Fibroblast of peridontal ligament (primary cell): ENCODE measurements at regions not wholly inside any gene's neighbourhood (a gene's known extent, or its start where the extent isn't known, plus 50 kb on each side); places are given as distances from the start of the nearest gene placed in this dataset.

Source experiments
- DNase-seq: peaks from one replicate; pipeline ENCODE4 v3.0.0-alpha.2; 2010; ENCODE audit errors: extremely low read depth

DNA sequence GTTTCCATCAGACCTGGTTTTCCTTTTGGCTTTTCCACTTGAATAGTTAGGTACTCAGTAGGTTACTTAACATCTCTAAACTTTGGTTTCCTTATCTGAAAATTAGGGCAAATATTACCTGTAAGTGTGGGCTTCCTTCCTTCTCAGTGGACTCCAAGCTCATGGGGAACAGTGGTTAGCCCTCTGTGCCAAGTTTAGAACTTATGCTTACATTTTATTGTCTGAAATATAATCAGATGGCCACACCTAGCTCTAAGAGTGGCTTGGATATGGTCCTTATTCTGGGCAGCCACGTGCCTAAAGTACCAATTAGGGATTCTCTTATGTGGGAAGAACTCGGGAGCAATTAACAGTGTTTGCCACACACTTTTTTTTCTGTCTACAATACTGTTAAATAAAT, 133.9 kb downstream of the UCHL1 start:
- DNase-seq: no peak

- DNase-seq: no peak
Measured at GRCh38 chr4:41391271-41391670, 134.5 kb downstream of the UCHL1 start.

DNA sequence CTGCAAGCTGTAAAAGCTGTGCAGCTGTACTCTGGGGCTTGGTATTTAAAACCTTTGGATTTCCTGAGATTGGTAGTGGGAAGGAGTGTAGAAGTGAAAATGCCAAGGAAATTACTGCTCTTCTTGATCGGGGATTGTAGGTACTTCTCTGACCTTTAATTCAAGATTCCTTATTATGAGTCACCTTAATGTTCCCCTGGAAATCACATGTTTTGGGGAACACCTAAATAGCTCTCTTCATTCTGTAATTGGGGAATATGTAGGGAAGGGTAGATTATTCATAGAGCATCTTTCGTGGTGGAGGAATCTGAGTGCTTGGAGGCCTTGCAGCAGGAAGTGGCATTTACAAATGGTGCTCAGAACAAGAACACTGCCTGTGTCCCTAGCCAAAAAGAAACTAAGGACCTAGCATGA, 137.8 kb downstream of the UCHL1 start:
- no peak for DNase-seq

DNA sequence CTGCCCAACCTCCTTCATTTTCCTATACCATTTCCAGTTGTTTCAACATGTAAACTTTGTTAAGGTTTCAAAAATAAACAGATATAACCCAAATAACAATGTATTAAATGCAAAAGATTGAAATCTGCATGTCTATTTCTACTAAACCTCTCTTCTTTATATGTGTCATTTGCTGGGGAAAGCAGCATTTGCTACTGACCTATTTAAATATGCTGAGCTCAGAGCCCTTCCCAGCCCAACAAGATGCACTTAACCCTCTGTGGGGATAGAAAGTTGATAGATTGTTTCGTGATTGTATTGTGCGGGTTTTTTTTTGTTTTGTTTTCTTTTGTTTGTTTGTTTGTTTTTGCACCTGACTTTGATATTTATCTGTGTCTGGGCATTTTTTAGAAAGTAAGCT, 139.5 kb downstream of the UCHL1 start:
- DNase-seq: no peak

DNA sequence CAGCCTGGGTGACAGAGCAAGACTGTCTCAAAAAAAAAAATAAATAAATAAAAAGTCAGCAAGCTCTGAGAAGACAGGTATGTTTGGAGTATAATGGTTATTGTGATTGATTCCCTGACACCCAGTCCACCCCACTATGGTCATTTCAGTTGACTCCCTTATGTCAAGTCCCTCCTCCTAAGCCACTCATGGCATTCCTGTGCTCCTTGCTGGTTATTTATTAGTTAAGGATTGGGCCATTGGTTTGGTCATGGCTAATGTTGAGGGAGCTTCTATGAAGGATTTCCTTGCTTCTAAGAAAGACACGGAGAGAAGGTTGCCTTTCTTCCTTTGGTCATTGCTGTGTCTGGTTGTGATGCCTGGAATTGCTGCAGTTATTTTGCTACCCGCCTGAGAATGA, 140.1 kb downstream of the UCHL1 start:
- no peak for DNase-seq

DNA sequence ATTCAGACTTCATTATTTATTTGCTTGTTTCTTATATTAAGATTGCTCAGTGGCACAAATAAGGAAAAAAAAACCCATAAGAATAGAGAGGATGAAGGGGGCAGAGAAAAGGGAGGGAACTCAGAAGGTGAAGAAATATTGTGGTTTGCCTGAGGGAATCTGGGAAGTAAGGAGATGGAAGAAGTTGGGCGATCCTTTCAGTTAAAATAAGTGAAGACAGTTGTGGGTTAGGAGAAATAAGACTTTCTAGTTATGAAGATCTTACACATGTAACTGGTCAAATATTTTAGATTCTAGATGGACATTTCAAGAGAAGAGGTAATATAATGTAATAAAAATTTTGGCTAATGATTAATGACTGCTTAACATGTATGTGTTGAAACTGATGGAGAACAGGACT, 138.7 kb upstream of the LIMCH1 start:
- no peak for DNase-seq

- DNase-seq: no peak
Measured at GRCh38 chr4:41400296-41400695, 137.7 kb upstream of the LIMCH1 start.

- DNase-seq: no peak
Measured at GRCh38 chr4:41405464-41406112, 132.4 kb upstream of the LIMCH1 start.

- DNase-seq: no peak
Measured at GRCh38 chr4:41406113-41406516, 131.8 kb upstream of the LIMCH1 start.

GRCh38 chr4:41408150-41408549, 129.8 kb upstream of the LIMCH1 start:
- no peak for DNase-seq

DNA sequence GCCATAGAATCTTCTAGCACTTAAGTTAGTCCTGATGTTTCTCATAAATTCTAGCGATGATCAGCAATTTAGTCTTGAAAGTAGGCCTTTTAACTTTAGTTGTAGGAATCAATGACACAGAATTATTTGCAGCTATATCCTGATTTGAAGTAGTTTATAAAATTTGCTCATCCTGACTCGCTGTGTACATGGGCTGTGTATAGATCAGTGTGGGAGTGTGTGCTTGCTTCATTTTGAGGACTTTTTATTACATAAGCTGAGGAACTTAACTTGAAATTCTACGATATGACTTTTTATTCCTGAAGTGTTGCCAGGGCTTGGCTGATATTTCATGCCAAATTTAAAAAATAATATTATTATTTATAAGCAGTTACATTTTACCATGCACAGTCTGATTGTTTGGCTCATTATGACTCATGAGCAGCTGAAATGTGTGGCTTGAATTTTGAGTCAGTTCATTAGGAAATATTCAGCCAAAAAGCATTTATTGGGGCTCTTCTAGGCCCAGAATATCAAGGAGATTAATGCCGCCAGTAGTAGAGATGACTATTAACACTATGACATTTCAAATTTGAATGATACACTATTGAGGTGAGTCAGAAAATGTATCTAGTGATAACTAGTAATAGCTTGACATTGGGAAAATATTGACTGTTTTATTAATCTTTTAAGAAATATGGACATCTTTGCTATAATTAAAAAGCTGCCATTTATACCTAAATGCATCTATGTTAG, 128.9 kb upstream of the LIMCH1 start:
- DNase-seq: no peak

DNA sequence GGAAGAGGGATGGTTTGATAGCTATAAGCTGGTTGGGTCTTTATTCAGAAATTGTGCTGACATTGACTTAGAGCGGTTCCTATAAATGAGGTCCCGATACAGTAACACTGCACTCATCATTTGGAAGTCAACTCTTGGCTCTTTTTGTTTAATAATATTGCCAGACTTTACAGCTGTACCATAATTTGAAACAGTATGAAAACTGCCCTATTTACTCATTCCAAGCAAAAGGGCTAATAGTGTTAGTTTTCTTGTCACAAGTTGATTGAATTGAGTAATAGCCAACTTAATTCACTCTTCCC, 128.4 kb upstream of the LIMCH1 start:
- DNase-seq: no peak

DNA sequence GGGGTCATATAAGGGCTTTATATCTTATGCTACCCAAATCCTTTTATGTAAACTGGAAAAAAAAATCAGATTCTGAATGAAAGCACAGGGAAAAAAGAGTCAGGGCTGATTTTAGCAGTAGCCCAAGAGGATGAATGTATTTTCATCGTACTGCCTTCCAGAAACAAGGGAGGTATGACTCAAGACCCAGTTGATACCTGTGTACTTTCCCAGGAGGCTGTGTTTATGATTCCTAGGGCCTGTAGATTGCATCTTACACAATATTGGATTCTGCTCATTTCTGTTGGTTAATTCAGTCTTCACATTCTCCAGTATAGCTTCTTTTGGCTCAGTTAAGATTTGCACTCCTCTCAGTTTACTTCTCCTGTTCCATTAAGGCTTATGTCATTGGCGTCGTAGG, 127.9 kb upstream of the LIMCH1 start:
- no peak for DNase-seq

DNA sequence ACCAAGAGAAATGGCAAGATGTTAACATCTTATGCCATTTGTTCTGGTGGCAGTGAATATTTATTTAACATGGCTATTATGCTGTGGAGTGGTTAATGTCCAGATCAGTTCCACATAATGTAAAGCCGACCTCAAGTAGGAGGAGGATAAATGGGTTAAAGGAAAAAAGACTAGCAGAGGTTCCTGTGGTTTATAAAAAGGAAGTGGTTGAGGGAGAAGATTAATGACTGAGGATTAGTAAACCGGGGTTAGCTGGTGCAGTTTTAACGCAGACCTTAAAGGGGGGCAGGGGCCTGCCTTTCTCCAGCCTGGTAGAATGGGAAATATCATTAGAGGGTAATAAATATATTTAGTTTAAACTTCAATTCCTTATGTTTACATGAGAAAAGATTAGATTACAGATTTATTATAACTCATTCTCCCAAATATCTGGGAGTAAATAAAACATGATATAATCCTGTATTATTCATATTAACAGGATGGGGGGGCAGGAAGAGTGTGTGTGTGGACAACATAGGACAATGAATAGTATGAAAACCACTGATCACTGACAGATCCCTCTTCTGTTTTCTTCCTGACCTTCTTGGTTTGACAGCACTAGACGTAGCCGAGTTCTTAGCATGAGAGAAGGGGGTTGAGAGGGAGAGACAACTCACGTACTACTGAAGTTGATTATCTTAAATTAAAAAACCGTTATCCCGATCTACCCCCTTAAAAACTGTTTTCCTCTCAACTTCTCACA, 124.1 kb upstream of the LIMCH1 start:
- DNase-seq: no peak

- DNase-seq: no peak
Measured at GRCh38 chr4:41414412-41414779, 123.6 kb upstream of the LIMCH1 start.

DNA sequence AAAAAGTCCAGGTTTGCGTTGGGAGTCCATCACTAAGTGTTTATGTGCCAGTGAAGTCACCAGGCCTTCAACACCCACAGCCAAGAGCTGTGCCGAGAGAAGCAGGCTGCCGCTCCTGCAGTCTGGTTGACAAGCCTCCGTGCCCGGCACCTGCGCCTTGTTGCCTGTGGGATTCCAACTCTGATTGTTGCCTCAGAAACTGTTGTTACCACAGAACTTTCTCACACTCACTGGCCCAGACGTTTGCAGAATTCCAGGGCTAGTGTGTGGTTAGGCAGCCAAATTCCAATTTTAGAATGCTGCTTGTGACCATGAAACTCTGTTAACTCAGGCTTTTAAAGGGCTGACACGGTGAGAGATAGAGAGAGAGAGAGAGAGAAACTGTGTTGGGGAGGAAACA, 119.5 kb upstream of the LIMCH1 start:
- DNase-seq: no peak

DNA sequence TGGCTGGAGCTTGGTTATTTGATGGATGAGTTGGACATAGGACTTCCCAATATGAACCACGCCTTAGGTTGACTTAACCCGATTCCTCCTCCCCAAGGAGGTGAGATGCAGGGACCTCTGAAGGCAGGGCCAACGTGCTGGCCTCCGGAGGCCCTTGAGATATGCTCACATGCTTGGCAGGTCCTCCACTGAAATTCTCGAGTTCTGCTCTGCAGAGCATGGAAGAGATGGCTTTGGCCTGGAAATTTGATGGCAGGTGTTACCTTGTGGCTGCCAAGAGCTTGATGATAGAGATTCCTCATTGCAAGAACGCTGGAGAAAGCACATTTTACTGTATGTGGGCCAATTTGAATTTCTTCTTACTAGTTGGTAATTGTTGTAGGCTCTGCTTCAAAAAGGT, 117.4 kb upstream of the LIMCH1 start:
- DNase-seq: no peak

DNA sequence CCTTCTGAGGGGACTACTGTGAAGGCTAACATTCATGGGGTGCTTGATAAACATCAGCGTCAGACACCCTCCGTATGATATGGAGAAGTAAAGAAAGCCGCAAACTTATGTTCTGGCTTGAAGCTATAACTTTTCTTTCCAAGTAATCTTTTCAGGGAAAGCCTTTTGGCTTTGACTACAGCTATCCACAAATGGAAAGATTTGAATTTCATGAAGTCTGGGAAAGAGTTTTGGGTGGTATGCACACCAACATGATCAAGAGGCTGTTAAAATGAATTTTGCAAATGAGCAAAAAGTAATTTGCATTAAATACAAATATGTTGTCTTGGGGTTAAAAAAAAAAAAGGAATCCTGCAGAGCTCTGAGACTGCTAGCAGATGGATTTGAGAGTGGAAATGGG, 114.8 kb upstream of the LIMCH1 start:
- DNase-seq: no peak

DNA sequence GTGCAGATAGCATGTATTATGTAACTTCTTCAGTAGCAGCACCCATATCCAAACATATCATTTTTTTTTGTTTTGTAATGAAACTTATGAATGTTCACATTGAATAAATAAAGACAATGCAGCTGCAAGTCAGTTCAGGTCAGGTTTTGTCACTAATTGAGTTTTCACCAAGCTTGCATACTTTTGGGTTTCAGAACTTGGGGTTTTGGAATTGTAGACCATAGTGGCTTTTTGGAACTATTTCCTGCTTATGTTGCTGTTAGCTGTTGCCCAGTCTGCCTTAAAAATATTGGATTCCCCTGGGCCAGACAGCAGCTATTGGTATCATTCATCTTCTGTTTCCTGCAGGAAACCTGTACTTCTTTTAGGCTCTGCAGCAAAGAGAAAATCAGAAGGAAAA, 113.4 kb upstream of the LIMCH1 start:
- no peak for DNase-seq

DNA sequence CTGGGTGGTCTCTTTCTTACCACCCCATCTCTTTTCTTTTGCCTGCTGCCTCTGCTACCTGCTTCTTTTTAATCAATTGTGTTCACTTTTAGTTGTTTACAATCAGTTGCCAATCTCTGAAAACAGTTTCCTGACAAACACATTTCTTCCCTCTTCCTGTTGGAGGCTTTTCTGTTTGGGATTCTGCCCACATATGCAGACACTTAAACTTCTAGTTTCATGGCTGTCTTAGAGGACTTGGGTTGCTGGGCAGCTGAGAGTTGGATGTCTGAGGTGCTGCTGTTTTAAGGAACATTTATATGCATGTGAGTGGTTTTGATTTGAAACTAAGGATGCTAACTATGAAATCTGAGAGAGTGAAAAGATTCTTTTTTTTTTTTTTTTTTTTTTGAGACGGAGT, 112.3 kb upstream of the LIMCH1 start:
- no peak for DNase-seq

- no peak for DNase-seq
Measured at GRCh38 chr4:41426539-41426938, 111.4 kb upstream of the LIMCH1 start.

- DNase-seq: no peak
Measured at GRCh38 chr4:41427306-41427882, 110.6 kb upstream of the LIMCH1 start.
